GM12872 (cell line): ENCODE measurements at regions not wholly inside any gene's neighbourhood (a gene's known extent, or its start where the extent isn't known, plus 50 kb on each side); places are given as distances from the start of the nearest gene placed in this dataset.

Experiments used
- TF ChIP-seq, protein P1 (sequence below): IDR thresholded peaks from 3 replicates; pipeline ENCODE4 v1.5.1; 2011; ENCODE audit warnings: low read depth, mild to moderate bottlenecking, low read length, moderate library complexity; ENCODE audit not compliant: insufficient read depth

DNA sequence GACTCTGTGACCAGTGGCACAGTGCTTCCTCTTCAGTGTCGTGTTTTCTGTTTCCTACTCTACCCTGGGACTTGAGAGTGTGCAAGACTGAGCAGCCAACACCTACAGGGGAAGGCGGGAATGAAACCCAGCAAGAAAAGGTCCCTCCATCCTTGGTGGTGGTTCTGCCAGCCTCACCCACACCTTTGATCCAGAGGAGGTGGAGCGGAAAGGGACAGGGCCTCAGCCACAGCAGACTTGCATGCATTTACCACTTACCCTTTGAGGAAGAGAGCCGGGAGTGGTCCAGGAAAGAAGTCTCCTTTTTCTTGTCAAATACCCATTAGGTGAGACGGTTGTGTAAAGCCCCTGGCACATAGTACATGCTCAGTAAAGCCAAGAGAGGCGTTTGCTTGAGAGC is 164.8 kb upstream of the ZNF536 start:
- TF ChIP-seq, protein P1, sequence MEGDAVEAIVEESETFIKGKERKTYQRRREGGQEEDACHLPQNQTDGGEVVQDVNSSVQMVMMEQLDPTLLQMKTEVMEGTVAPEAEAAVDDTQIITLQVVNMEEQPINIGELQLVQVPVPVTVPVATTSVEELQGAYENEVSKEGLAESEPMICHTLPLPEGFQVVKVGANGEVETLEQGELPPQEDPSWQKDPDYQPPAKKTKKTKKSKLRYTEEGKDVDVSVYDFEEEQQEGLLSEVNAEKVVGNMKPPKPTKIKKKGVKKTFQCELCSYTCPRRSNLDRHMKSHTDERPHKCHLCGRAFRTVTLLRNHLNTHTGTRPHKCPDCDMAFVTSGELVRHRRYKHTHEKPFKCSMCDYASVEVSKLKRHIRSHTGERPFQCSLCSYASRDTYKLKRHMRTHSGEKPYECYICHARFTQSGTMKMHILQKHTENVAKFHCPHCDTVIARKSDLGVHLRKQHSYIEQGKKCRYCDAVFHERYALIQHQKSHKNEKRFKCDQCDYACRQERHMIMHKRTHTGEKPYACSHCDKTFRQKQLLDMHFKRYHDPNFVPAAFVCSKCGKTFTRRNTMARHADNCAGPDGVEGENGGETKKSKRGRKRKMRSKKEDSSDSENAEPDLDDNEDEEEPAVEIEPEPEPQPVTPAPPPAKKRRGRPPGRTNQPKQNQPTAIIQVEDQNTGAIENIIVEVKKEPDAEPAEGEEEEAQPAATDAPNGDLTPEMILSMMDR, result no peak

DNA sequence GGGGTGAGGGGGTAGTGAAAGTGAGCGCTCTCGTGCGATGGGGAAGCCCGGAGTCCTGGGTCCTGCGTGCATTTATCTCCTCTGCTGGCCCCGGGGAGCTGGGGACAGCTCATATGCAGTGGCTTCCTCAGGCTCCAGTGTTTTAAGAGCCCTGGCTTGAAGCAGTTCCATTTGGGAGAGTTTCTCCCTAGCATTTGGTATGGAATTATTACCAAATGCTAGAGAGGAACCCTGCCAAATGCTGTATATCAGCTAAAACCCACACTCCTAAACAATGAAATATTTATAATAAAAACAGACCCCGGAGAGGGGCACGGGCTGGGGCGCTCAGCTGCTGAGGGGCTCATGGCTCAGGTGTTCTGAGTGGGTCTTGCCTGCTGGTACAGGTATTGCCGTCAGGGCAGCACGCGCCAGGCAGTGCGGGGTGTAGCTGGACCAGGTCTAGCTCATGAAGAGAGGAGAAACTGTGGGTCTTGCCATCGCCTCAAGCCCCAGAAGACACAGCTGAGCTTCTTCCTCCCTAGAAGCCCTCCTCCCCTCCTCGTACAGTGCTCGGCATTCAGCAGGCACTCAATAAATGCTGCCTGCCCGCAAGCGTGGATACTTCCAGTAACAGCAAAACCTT is 163.6 kb upstream of the ZNF536 start:
- TF ChIP-seq, protein P1, result no peak

DNA sequence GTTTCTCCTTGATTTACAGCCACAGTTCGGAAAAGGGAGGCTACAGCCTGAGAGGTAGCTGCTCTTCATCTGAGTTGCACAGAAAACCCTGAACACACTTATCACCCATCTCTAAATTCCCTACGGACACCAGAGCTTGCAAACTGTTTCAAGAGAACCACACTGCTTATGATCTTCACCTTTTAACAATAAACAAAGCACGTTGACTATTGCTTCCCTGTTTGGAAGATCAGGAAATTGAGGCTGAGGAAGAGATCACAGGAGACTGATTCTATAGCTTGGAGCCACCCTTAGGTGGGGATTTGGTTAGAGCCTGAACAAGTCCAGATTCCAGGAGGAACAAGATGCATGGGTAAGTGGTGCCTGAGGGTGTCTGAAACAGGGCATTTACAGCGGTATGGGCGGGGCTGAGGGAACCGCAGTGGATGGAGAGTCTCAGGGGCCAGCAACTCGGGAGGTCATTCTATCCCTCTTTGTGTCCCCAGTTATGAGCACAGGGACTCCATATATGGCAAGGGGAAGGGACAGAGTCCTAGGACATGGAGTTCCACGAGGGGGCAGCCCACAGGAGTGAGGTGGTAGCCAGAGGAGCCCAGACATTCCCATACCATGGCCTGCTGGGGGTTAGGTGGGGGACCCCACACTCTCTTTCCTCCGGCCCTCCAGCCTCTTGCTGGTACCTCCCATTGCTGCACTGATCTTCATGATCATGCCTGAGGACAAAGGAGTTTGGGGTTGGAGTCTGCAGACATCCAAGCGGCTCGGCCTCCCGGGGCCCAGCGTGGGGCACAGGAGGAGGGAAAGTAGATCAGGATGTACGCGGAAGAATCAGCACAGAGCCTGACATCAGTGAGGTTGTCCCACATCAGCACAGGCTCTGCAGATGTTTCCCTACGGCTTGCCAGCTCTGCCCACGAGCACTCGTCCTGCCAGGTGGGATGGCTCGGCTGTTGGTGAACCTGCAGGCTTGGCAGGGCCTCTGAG is 162.3 kb upstream of the ZNF536 start:
- TF ChIP-seq, protein P1, result no peak

DNA sequence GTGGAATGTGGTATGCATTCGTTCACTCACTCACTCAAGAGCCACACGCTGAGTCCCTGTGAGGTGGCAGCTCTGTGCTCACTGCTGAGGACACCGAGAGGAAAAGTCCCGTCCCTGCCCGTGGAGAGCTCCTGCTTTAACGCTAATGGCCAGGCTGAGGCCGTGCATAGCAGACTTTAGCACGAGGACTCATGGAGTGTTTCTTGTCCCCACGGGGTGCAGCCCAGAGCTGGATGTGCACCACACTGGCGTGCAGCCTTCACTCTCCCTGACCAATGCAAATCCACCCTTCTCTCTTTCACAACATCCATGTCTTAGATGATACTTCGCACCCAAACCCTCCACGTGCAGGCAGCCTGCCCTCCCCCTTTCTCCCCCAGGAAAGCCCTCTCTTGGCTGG is 159.6 kb upstream of the ZNF536 start:
- TF ChIP-seq, protein P1, result no peak

DNA sequence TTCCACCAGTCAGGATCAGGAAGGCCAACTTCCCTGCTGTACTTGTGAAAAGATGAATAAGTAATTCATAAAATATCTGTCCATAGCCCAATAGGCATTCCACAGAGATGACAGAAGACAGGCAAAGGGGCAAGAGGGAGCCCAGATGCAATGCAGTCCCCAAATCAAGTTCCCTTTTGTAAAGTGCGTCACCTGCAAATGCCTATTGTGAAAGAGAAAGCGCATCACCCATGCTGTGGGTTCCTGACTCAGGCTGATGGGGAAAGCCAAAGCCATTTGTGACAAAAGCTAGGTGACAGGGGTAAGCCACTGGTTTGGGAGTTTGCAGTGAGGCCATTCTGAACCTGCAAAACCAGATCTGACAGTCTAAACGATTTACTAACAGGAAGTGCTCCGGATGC is 157.5 kb upstream of the ZNF536 start:
- TF ChIP-seq, protein P1, result no peak

DNA sequence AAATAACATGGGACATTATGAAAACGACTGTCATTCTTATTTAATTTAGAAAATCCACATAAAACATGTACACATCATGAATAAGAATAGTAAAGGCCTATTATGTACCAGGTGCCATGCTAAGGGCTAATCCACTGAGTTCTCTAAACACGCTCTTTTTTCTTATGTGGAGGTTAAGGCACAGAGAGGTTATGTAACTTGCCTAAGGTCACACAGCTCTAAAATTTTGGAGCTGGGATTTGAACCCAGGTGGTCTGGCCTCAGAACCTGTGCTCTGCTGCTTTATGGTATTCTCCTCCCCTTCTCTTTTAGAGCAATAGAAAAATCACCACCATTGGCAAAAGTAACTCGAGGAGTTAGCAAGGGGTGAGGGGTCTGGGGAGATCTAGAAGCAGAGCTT is 156.9 kb upstream of the ZNF536 start:
- TF ChIP-seq, protein P1, result no peak

DNA sequence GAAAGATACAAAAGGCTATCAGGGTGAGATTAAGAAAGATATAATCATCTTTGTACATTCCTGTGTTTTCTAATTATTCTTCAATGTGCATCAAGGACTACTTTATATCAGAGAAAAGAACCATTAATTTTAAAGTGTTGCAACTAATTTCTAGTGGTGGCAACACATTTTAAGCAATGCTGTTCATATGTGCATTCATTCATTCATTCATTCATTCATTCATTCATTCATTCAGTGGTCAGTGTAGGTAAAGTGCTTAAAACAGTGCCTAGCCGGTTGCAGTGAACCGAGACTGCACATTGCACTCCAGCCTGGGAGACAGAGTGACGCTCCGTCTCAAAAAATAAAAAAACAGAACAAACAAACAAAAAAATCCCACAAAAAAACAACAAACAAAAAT is 155.7 kb upstream of the ZNF536 start:
- TF ChIP-seq, protein P1, result no peak
